ENCODE measurements at regions not wholly inside any gene's neighbourhood (a gene's known extent, or its start where the extent isn't known, plus 50 kb on each side); places are given as distances from the start of the nearest gene placed in this dataset.

GRCh38 chr20:41750137-41750536 lies 132.0 kb upstream of the CHD6 start:
- H2AFZ ChIP-seq (ENCODE audit: low read depth, low read length, poor library complexity, severe bottlenecking): no peak overlapping the region
- no peak overlapping the region for H3K4me3 ChIP-seq (replicated peaks in 1 of 2; ENCODE audit: low read depth in 1 of 2, low read length in 2 of 2)
- H3K9me3 ChIP-seq (ENCODE audit: control insufficient read depth in 1 of 2, insufficient read depth in 1 of 2, low read depth in 1 of 2, low read length in 2 of 2): no peaks in the 10 kb centered on the region
- no peaks in the 10 kb centered on the region for H4K20me1 ChIP-seq (ENCODE audit: insufficient read depth)
- ChIA-PET POLR2A (no interaction called here), RAD21 (ENCODE audit: low non-redundant PET in 1 of 2, low total read pairs in 2 of 2, uncharacterized antibody in 2 of 2, unreplicated experiment in 2 of 2) (no interaction called here), CTCF (no interaction called here)
- H3K27ac ChIP-seq (ENCODE audit: low read depth, low read length): no peak overlapping the region
- DNase-seq (ENCODE audit: low read depth, low spot score) (no peak), ATAC-seq (no peak)
- intact Hi-C loops (cut with micrococcal nuclease): no loop called here
- H3K36me3 ChIP-seq (ENCODE audit: control insufficient read depth in 1 of 2, insufficient read depth in 2 of 2, low read length in 2 of 2): no peaks in the 10 kb centered on the region
- no peaks in the 10 kb centered on the region for H3K4me1 ChIP-seq (ENCODE audit: control insufficient read depth in 1 of 2, insufficient read depth in 2 of 2, low read length in 2 of 2)
- H3K79me2 ChIP-seq (ENCODE audit: insufficient read depth, low read length): no peaks in the 10 kb centered on the region
- no TSS peak for BruUV-seq (replicated peaks)
- no peak overlapping the region for H3K9ac ChIP-seq (ENCODE audit: low read length)
- no peaks in the 10 kb centered on the region for H3K9me2 ChIP-seq (ENCODE audit: insufficient read depth)
- no peak overlapping the region for H3K4me2 ChIP-seq (ENCODE audit: low read length)
- H3K27me3 ChIP-seq (ENCODE audit: insufficient read depth, low read length): peaks cover 20% of the 10 kb centered on the region
- no peak for TF ChIP-seq SIN3A (IDR thresholded peaks at IDR 0.05; ENCODE audit: low read depth)
- TF ChIP-seq ZBTB33 (IDR thresholded peaks at IDR 0.05; ENCODE audit: extremely low read depth, insufficient replicate concordance, low read length): no peak
- no peak for TF ChIP-seq ZNF274 (IDR thresholded peaks at IDR 0.05; ENCODE audit: low read depth, low read length)
- TF ChIP-seq TCF7L2 (IDR thresholded peaks at IDR 0.05; ENCODE audit: borderline replicate concordance, extremely low read depth, insufficient read depth, insufficient read length): no peak
- no peak for TF ChIP-seq SRF (IDR thresholded peaks at IDR 0.05; ENCODE audit: low read depth)
- TF ChIP-seq JUND (IDR thresholded peaks at IDR 0.05): no peak
- TF ChIP-seq POLR2AphosphoS5 (IDR thresholded peaks at IDR 0.05; ENCODE audit: low read depth, low read length): no peak
- no peak for TF ChIP-seq POLR2A (IDR thresholded peaks at IDR 0.05; ENCODE audit: borderline replicate concordance, extremely low read depth, insufficient read depth, insufficient read length)
- TF ChIP-seq YY1 (IDR thresholded peaks at IDR 0.05; ENCODE audit: extremely low read depth, insufficient replicate concordance, low read depth, low read length): no peak
- TF ChIP-seq CTCF (IDR thresholded peaks at IDR 0.05 in 2 of 3, conservative IDR thresholded peaks at IDR 0.05 in 1 of 3; ENCODE audit: borderline replicate concordance in 1 of 3, insufficient read depth in 1 of 3, low read depth in 2 of 3, low read length in 2 of 3): no peak
- TF ChIP-seq REST (IDR thresholded peaks at IDR 0.05; ENCODE audit: low read depth): no peak
- no peak for TF ChIP-seq MAX (IDR thresholded peaks at IDR 0.05)
- no peak for TF ChIP-seq CBX3 (IDR thresholded peaks at IDR 0.05; ENCODE audit: low read depth)
